AG04450 (cell line): ENCODE measurements at regions not wholly inside any gene's neighbourhood (a gene's known extent, or its start where the extent isn't known, plus 50 kb on each side); places are given as distances from the start of the nearest gene placed in this dataset.

ENCODE experiments used
- CTCF ChIA-PET: fragments of 300-600, 350-600 bp; formaldehyde crosslinking; extraction: SDS; loops from one replicate; lab custom pipeline; 2022; ENCODE audit warnings: antibody characterized with exemption, inconsistent platforms; lab: Charles Lee
- POLR2A ChIA-PET: fragments of 350-600 bp; formaldehyde crosslinking; extraction: SDS; loops from one replicate; lab custom pipeline; 2021; ENCODE audit warnings: antibody characterized with exemption, inconsistent platforms; lab: Yijun Ruan, JAX
- DNase-seq: peaks from one replicate; pipeline ENCODE4 v3.0.0-alpha.2; 2011; ENCODE audit warnings: low read depth, low spot score
- H3K27ac ChIP-seq: one replicate; pipeline ENCODE4 v1.5.1; 2012; ENCODE audit warnings: low read depth, low read length, control low read depth
- H3K27me3 ChIP-seq: one replicate; pipeline ENCODE4 v1.6.0; 2012; ENCODE audit warnings: low read length; ENCODE audit not compliant: control insufficient read depth, insufficient read depth
- H3K4me3 ChIP-seq: 2 replicates; pipeline ENCODE4 v1.5.1; 2011; ENCODE audit warnings: mild to moderate bottlenecking, low read depth, low read length, control low read depth
- H3K9me3 ChIP-seq: 2 replicates; pipeline ENCODE4 v1.5.1; 2012; ENCODE audit warnings: low read length; ENCODE audit not compliant: control insufficient read depth, insufficient read depth
- CTCF ChIP-seq: IDR thresholded peaks from 2 replicates; pipeline ENCODE4 v1.5.1; 2011; ENCODE audit warnings: low read depth, low read length, control low read depth, inconsistent platforms

- ChIA-PET POLR2A (no interaction called here), CTCF (no interaction called here)
- no peak for TF ChIP-seq CTCF
- no peak for DNase-seq
- Histone ChIP-seq H3K27me3 (no peaks in the 10 kb centered on the region), H3K9me3 (no peaks in the 10 kb centered on the region), H3K4me3 (no peak overlapping the region), H3K27ac (no peak overlapping the region)
Observed at GRCh38 chrX:8052909-8053308, 118.2 kb downstream of the VCX2 start.

GRCh38 chrX:8049827-8050226 lies 121.2 kb downstream of the VCX2 start:
- Histone ChIP-seq H3K9me3 (no peaks in the 10 kb centered on the region), H3K27ac (no peak overlapping the region), H3K4me3 (no peak overlapping the region), H3K27me3 (no peaks in the 10 kb centered on the region)
- ChIA-PET CTCF (no interaction called here), POLR2A (no interaction called here)
- no peak for DNase-seq
- TF ChIP-seq CTCF = no peak

GRCh38 chrX:8048466-8048865 lies 121.3 kb upstream of the PNPLA4 start:
- ChIA-PET POLR2A (no interaction called here), CTCF (no interaction called here)
- H3K9me3 ChIP-seq = no peaks in the 10 kb centered on the region
- no peak for DNase-seq
- H3K27me3 ChIP-seq = no peaks in the 10 kb centered on the region
- H3K27ac ChIP-seq = no peak overlapping the region
- no peak overlapping the region for H3K4me3 ChIP-seq
- TF ChIP-seq CTCF = no peak

- Histone ChIP-seq H3K4me3 (no peak overlapping the region), H3K9me3 (no peaks in the 10 kb centered on the region), H3K27me3 (no peaks in the 10 kb centered on the region), H3K27ac (no peak overlapping the region)
- TF ChIP-seq CTCF = no peak
- no peak for DNase-seq
- POLR2A ChIA-PET = no interaction called here
- CTCF ChIA-PET = no interaction called here
Observed at GRCh38 chrX:8044947-8045346, 117.7 kb upstream of the PNPLA4 start.

GRCh38 chrX:8043546-8043945 lies 116.3 kb upstream of the PNPLA4 start:
- Histone ChIP-seq H3K27ac (no peak overlapping the region), H3K9me3 (no peaks in the 10 kb centered on the region), H3K4me3 (no peak overlapping the region), H3K27me3 (no peaks in the 10 kb centered on the region)
- CTCF ChIA-PET = no interaction called here
- DNase-seq = no peak
- no peak for TF ChIP-seq CTCF
- POLR2A ChIA-PET = no interaction called here
